ENCODE measurements at regions not wholly inside any gene's neighbourhood (a gene's known extent, or its start where the extent isn't known, plus 50 kb on each side); places are given as distances from the start of the nearest gene placed in this dataset.

- Histone ChIP-seq H3K27me3 (replicated peaks in 1 of 4; ENCODE audit: control extremely low read depth in 1 of 4, control insufficient read depth in 3 of 4, insufficient read depth in 4 of 4, low read length in 3 of 4) (no peaks in the 10 kb centered on the region), H2AFZ (ENCODE audit: insufficient read depth, low read depth, low read length, poor library complexity, severe bottlenecking) (no peak overlapping the region), H3K4me2 (replicated peaks; ENCODE audit: low read depth, low read length, poor library complexity, severe bottlenecking) (no peak overlapping the region), H3K27ac (ENCODE audit: low read length in 2 of 2) (no peak overlapping the region), H3K4me3 (ENCODE audit: control extremely low read depth in 1 of 5, extremely low read depth in 1 of 5, insufficient read depth in 1 of 5, low read depth in 2 of 5, low read length in 4 of 5) (no peak overlapping the region), H3K4me1 (ENCODE audit: control insufficient read depth in 2 of 2, insufficient read depth in 2 of 2, low read length in 2 of 2) (no peaks in the 10 kb centered on the region), H3K9ac (ENCODE audit: low read length) (no peak overlapping the region), H3K9me3 (ENCODE audit: control extremely low read depth in 1 of 3, control insufficient read depth in 2 of 3, insufficient read depth in 1 of 3, low read length in 2 of 3) (peaks cover 0 to 18% (median 10%) of the 10 kb centered on the region in 3 donors), H3K79me2 (ENCODE audit: control insufficient read depth, insufficient read depth, low read length) (peaks cover 45% of the 10 kb centered on the region), H4K20me1 (ENCODE audit: control insufficient read depth, insufficient read depth, low read length, poor library complexity, severe bottlenecking) (peaks cover 1% of the 10 kb centered on the region), H3K36me3 (replicated peaks in 1 of 2; ENCODE audit: control extremely low read depth in 1 of 2, control insufficient read depth in 1 of 2, extremely low read depth in 1 of 2, insufficient read depth in 2 of 2, low read length in 1 of 2) (peaks cover 22 to 42% of the 10 kb centered on the region in 2 experiments)
- Mint-ChIP-seq H3K27me3 (no peaks in the 10 kb centered on the region), H3K27ac (no peak overlapping the region), H3K4me3 (no peak overlapping the region), H3K4me1 (peaks cover 6% of the 10 kb centered on the region), H3K9me3 (ENCODE audit: insufficient read depth) (peaks cover 13% of the 10 kb centered on the region)
- DNase-seq (no peak), ATAC-seq (ENCODE audit: low read depth) (no peak)
- 89% methylated on average over 3 of the region's 6 CpGs for WGBS (ENCODE audit: insufficient coverage)
- POLR2A ChIA-PET: no interaction called here
- intact Hi-C loops (cut with micrococcal nuclease): no loop called here
- CTCF ChIA-PET: no interaction called here
- no peak for TF ChIP-seq EZH2 (IDR thresholded peaks at IDR 0.05; ENCODE audit: borderline replicate concordance, insufficient read depth, low read depth, low read length, poor library complexity, severe bottlenecking)
- no peak for TF ChIP-seq CTCF (IDR thresholded peaks at IDR 0.05)
These were observed 398.3 kb downstream of the UTRN start for GRCh38 chr6:144683216-144684070.

GRCh38 chr6:144688713-144689112, 403.6 kb downstream of the UTRN start:
- DNase-seq: no peak
- intact Hi-C loops (cut with micrococcal nuclease): no loop called here
- Histone ChIP-seq H3K27me3 (replicated peaks in 1 of 4; ENCODE audit: control extremely low read depth in 1 of 4, control insufficient read depth in 3 of 4, insufficient read depth in 4 of 4, low read length in 3 of 4) (no peaks in the 10 kb centered on the region), H3K4me3 (ENCODE audit: control extremely low read depth in 1 of 5, extremely low read depth in 1 of 5, insufficient read depth in 1 of 5, low read depth in 2 of 5, low read length in 4 of 5) (no peak overlapping the region), H3K9ac (ENCODE audit: low read length) (no peak overlapping the region), H3K79me2 (ENCODE audit: control insufficient read depth, insufficient read depth, low read length) (peaks cover 71% of the 10 kb centered on the region), H2AFZ (ENCODE audit: insufficient read depth, low read depth, low read length, poor library complexity, severe bottlenecking) (no peak overlapping the region), H3K36me3 (replicated peaks in 1 of 2; ENCODE audit: control extremely low read depth in 1 of 2, control insufficient read depth in 1 of 2, extremely low read depth in 1 of 2, insufficient read depth in 2 of 2, low read length in 1 of 2) (peaks cover 12 to 38% of the 10 kb centered on the region in 2 experiments), H4K20me1 (ENCODE audit: control insufficient read depth, insufficient read depth, low read length, poor library complexity, severe bottlenecking) (peaks cover 21% of the 10 kb centered on the region), H3K4me1 (ENCODE audit: control insufficient read depth in 2 of 2, insufficient read depth in 2 of 2, low read length in 2 of 2) (no peaks in the 10 kb centered on the region), H3K4me2 (replicated peaks; ENCODE audit: low read depth, low read length, poor library complexity, severe bottlenecking) (no peak overlapping the region), H3K27ac (ENCODE audit: low read length in 2 of 2) (no peak overlapping the region), H3K9me3 (ENCODE audit: control extremely low read depth in 1 of 3, control insufficient read depth in 2 of 3, insufficient read depth in 1 of 3, low read length in 2 of 3) (peaks cover 4 to 24% (median 10%) of the 10 kb centered on the region in 3 donors)
- CTCF ChIA-PET: no interaction called here
- H3K4me3 Mint-ChIP-seq: no peak overlapping the region
- no peak for TF ChIP-seq EZH2 (IDR thresholded peaks at IDR 0.05; ENCODE audit: borderline replicate concordance, insufficient read depth, low read depth, low read length, poor library complexity, severe bottlenecking)
- no peak for TF ChIP-seq CTCF (IDR thresholded peaks at IDR 0.05)
- peaks cover 17% of the 10 kb centered on the region for H3K4me1 Mint-ChIP-seq
- no peak overlapping the region for H3K27ac Mint-ChIP-seq
- peaks cover 16% of the 10 kb centered on the region for H3K9me3 Mint-ChIP-seq (ENCODE audit: insufficient read depth)
- no peak for ATAC-seq (ENCODE audit: low read depth)
- H3K27me3 Mint-ChIP-seq: no peaks in the 10 kb centered on the region
- POLR2A ChIA-PET: no interaction called here
